AG09319 (cell line): ENCODE measurements at regions not wholly inside any gene's neighbourhood (a gene's known extent, or its start where the extent isn't known, plus 50 kb on each side); places are given as distances from the start of the nearest gene placed in this dataset.

Source experiments
- DNase-seq: peaks from one replicate; pipeline ENCODE4 v3.0.0-alpha.2; 2010; ENCODE audit warnings: low read depth; ENCODE audit errors: extremely low read depth
- CTCF ChIP-seq: IDR thresholded peaks from 2 replicates; pipeline ENCODE4 v1.5.1; 2011; ENCODE audit warnings: low read depth, mild to moderate bottlenecking, inconsistent platforms, low read length, moderate library complexity

- TF ChIP-seq CTCF: no peak
- DNase-seq: no peak
Observed at GRCh38 chr12:100738086-100738485, 56.5 kb upstream of the ANO4 start.

- DNase-seq: no peak
Observed at GRCh38 chr12:100741084-100741711, 53.4 kb upstream of the ANO4 start.

GRCh38 chr12:100743060-100743459 is 51.5 kb upstream of the ANO4 start:
- no peak for TF ChIP-seq CTCF
- no peak for DNase-seq

More at GRCh38 chr12:100741084-100741711, 53.4 kb upstream of the ANO4 start:
- TF ChIP-seq CTCF: peak; percentile 64
